ENCODE measurements at regions not wholly inside any gene's neighbourhood (a gene's known extent, or its start where the extent isn't known, plus 50 kb on each side); places are given as distances from the start of the nearest gene placed in this dataset.

DNA sequence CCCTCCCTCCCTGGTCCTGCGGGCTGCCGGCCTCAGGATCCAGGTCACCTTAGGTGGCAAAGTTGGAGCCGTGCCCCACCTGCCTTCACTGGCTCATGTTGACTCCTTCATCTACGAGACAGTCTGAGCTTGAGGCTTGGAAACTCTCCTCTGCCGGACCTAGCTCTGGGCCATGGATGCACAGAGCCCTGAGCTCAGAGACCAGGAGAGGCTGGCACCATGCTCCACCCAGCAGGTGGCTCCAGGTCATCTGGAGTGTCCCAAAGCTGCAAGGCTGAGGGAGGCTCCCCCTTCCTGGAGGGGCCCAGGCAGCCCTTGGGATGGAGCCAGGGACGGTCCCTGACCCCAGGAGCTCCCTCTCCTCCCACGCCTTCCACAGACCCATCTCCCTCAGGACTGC lies 81.3 kb downstream of the PDGFA start:
- no peak for DNase-seq (ENCODE audit: low read depth in 2 of 2)

DNA sequence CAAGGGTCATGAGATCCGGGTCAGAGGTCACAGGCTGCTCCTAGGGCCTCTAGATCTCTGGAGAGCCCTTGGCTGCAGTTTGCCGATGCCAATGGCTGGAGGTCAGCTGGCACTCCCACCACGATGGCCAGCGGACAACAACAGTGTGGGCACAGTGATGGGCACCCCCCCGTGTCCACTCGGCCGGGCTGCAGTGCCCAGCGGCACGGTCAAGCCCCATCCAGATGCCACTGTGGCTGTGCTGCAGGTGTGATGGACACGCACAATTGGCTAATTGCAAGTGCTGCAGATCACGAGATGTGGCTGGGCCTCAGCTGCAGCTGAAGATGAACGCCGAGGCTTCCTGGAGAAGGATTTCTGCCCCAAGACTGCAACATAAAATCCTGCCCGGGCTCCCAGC lies 80.7 kb downstream of the PDGFA start:
- DNase-seq (ENCODE audit: low read depth in 2 of 2): no peak

DNA sequence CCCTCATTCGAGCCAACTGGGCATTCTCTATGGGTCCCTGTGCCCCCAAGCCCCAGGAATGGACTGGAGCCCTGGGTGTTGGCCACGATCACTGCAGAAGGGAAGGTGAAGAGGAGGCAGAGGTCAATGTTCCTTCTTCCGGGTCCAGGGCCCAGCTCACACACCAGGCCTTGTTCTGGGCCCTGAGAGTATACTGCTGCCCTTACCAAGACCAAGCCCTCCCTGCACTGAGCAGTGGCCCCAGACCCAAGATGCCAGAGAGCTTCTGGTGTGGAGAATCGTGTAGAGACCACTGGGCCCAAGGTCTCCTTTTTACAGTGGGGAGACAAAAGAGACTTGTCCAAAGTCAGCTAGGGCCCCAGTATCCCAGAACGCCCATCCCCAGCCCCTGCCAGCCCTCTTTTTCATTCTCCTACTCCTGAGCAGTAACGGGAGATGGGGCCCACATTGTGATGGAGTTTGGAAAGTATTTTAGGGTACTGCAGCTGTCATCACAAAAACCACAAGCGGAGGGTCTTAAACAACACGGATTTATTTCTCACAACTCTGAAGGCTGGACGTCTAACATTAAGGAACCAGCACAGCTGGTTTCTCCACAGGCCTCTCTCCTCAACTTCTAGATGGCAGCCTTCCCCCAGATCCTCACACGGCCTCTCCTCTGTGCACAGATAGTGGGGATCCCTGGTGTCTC lies 79.4 kb downstream of the PDGFA start:
- no peak for DNase-seq (ENCODE audit: low read depth in 2 of 2)

DNA sequence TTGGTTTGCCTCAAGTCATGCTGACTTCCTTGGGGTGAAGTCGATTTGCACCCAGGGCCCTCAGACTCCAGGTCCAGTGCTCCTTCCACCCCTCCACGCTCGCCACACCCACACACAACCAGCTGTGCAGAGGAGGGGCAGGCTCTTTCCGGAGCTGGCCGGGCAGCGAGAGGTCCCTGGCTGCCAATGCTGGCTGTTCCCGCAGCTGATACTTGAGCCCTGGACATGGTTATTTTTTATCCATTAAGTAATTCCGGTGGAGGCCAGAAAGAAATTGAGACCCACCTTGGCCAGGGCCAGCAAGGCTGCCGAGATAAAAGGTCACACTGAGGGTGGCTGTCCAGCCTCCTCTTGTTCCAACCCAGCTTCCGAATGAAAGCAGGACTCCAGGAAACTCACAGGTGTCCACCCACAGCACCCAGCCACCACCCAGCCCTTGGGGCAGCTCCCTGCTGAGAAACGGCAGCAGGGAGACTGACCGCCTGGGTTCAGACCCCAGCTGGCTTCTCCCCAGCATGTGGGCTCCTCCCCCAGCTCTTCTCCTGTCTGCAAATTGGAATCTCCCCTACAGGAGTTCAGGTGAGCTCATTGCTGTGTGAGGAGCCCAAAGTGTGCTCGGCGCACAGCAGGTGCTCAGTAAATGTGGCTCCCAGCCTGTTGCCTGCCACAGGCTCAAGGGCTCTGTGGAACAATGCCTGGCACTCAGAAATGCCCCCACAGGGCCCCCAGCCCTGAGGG lies 77.8 kb downstream of the PDGFA start:
- no peak for DNase-seq (ENCODE audit: low read depth in 2 of 2)

DNA sequence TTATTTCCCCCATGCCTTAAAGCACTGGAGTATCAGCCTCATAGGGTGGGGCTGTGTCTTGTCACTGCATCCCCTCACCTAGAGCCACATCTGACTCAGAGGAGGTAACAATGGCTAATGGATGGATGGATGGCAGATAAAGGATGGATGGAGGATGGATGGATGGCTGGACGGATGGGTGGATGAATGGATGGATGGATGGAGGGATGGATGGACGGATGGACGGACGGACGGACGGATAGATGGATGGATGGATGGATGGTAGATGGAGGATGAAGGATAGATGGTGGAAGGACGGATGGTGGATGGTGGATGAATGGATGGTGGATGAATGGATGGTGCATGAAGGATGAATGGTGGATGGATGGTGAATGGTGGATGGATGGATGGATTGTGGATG lies 77.2 kb downstream of the PDGFA start:
- DNase-seq (ENCODE audit: low read depth in 2 of 2): no peak

DNA sequence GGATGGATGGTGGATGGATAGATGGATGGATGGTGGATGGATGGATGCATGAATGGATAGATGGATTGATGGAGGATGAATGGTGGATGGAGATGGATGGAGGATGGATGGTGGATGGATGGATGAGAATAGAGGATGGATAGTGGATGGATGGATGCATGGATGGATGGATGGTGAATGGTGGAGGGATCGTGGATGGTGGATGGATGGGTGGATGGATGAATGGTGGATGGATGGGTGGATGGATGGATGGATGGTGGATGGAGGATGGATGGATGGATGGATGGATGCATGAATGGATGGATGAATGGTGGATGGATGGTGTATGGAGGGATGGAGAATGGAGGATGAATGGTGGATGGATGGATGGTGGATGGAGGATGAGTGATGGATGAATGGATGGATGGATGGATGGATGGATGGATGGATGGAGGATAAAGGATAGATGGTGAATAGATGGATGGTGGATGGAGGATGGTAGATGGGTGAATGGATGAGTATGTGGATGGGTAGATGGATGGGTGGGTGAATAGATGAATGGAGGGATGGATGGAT lies 76.3 kb downstream of the PDGFA start:
- no peak for DNase-seq (ENCODE audit: low read depth in 2 of 2)

DNA sequence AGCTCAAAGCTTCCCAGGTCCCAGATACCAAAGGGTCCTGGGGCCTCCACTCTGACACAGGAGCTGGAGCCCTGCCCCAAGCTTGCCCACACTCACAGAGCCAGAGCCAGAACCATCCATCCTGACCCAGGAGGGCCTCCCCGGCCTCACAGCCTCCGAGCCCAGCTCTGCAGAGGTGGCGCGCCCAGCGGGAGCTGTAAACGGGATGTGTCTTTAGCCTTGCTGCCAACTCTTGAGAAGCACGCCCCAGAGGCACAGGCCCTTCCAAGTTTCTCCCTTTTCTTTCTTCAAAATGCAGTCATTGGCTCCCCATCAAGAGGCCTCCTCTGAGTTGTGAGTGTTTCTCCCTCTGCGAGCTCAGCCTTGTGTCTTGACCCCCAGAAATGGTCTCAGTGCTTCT lies 75.0 kb downstream of the PDGFA start:
- DNase-seq (ENCODE audit: low read depth in 2 of 2): no peak

DNA sequence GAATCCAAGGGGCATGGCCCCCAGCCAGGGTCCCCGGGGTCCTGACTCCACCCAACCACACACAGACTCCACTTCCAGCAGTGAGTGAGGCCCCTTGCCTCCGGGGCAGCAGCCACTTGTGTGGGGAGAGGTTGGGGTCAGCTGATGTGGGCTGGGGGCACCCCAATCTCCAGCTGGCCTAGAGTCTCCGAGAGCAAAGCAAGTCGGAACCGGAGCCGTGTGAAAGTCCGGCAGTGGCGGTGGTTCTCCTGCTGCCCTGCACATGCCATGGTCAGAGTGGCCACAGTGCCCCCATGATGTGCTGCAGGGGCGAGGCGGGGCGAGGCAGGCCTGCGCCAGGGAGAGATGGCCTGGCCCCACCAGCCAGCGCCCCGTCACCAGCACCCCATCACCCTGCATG lies 74.6 kb downstream of the PDGFA start:
- no peak for DNase-seq (ENCODE audit: low read depth in 2 of 2)

DNA sequence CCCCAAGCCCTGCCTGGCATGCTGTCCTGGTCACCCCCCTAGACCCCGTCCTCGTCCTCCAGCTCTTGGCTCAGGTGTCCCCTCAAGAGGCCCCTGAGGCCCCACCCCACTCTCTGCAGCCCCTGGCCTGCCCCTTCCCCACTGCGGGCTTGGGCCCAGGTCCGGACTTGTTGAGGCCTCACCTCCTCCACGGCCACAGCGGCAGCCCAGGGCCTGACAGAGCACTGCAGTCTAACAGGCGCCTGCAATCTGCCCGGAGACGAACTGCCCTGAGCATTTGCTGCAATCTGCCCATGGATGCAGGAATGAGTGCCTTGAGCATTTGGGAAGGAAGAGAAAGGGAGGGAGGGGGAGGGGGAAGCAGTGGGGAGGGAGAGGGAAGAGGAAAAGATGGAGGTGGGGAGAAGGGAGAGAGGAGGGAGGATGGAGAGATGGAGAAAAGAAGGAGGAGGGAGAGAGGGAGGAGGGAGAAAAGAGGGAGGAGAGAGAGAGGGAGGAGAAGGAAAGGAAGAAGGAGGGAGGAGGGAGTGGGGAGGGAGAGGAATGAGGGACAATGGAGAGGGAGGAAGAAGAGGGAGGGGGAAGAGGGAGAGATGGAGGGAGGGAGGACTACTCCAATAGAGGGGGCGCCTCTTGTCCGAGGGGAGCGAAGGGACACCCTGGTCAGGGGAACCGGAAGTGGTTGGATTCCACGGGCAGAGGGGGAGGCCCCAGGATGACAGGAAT lies 73.9 kb downstream of the PDGFA start:
- DNase-seq (ENCODE audit: low read depth in 2 of 2): no peak

DNA sequence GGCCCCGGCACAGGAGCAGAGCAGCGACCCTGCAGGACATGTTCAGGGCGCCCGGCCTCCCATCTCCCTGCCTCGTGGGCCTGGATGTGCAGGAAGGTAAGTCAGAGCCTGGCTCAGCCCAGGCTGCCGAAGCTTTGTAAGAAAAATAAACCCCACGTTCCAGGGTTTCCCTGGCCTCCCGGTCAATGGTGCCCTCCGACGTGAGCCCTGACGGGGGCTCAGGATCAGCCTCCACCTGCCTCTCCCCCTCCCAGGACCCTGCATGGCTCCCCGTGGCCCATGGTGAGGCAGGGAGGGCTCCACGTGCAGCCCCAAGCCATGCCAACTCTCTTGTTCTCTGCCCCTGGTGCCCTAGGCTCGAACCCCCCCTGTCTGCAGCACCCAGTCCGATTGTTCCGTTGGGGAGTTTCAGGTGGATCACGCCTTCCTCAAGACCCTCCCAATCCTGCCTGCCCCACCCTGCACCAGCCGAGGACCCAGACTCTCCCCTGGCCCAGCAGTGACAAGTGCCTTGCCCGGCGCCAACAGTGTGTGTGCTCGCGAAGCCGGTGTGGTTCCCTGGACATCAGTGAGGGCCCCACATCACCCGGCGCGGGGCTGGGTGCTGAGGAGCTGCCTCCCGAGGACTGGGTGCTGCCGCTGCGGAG lies 73.2 kb downstream of the PDGFA start:
- DNase-seq (ENCODE audit: low read depth in 2 of 2): no peak

Data from stimulated activated CD8-positive, alpha-beta memory T cell treated with anti-CD3 and anti-CD28 coated beads, Interleukin-2, amount 100 ng/mL, for 48 hours (primary cell).